Activated T-cell treated with anti-CD3 and anti-CD28 coated beads, Interleukin-2, amount 50 U/mL, for 24 hours (primary cell): ENCODE measurements at regions not wholly inside any gene's neighbourhood (a gene's known extent, or its start where the extent isn't known, plus 50 kb on each side); places are given as distances from the start of the nearest gene placed in this dataset.

Experiments used
- DNase-seq: peaks from one replicate; pipeline ENCODE4 v3.0.0-alpha.2; 2020
- H3K27ac Mint-ChIP-seq: 2 replicates; pipeline ENCODE4 v1.8.0; 2020; ENCODE audit warnings: mild to moderate bottlenecking, mixed read lengths
- H3K27me3 Mint-ChIP-seq: 2 replicates; pipeline ENCODE4 v1.8.0; 2020; ENCODE audit warnings: mixed read lengths
- H3K36me3 Mint-ChIP-seq: 2 replicates; pipeline ENCODE4 v1.8.0; 2020; ENCODE audit warnings: low read depth, mixed read lengths
- H3K4me1 Mint-ChIP-seq: 2 replicates; pipeline ENCODE4 v1.8.0; 2020; ENCODE audit warnings: low read depth, mixed read lengths
- H3K4me3 Mint-ChIP-seq: 2 replicates; pipeline ENCODE4 v1.8.0; 2020; ENCODE audit warnings: mild to moderate bottlenecking, moderate library complexity, mixed read lengths
- H3K9me3 Mint-ChIP-seq: 2 replicates; pipeline ENCODE4 v1.8.0; 2020; ENCODE audit warnings: mixed read lengths

- Mint-ChIP-seq H3K27me3 (peaks cover 7% of the 10 kb centered on the region), H3K4me3 (no peak overlapping the region), H3K9me3 (no peaks in the 10 kb centered on the region)
These were observed 152.3 kb downstream of the TFCP2L1 start for GRCh38 chr2:121132762-121133107.

GRCh38 chr2:121133551-121134319 lies 151.3 kb downstream of the TFCP2L1 start:
- no peak overlapping the region for H3K4me3 Mint-ChIP-seq

More at GRCh38 chr2:121132762-121133107, 152.3 kb downstream of the TFCP2L1 start:
- Mint-ChIP-seq H3K36me3 (no peaks in the 10 kb centered on the region), H3K27ac (no peak overlapping the region), H3K4me1 (no peaks in the 10 kb centered on the region)
- no peak for DNase-seq

GRCh38 chr2:121134728-121135127 lies 150.3 kb downstream of the TFCP2L1 start:
- Mint-ChIP-seq H3K27me3 (peaks cover 15% of the 10 kb centered on the region), H3K4me3 (no peak overlapping the region), H3K4me1 (no peaks in the 10 kb centered on the region), H3K36me3 (no peaks in the 10 kb centered on the region), H3K27ac (no peak overlapping the region), H3K9me3 (no peaks in the 10 kb centered on the region)
- DNase-seq, result no peak

More at GRCh38 chr2:121133551-121134319, 151.3 kb downstream of the TFCP2L1 start:
- peaks cover 11% of the 10 kb centered on the region for H3K27me3 Mint-ChIP-seq
- no peaks in the 10 kb centered on the region for H3K9me3 Mint-ChIP-seq
- no peak overlapping the region for H3K27ac Mint-ChIP-seq
- H3K4me1 Mint-ChIP-seq, result no peaks in the 10 kb centered on the region
- H3K36me3 Mint-ChIP-seq, result no peaks in the 10 kb centered on the region
- no peak for DNase-seq

GRCh38 chr2:121135168-121135853 lies 149.7 kb downstream of the TFCP2L1 start:
- H3K4me1 Mint-ChIP-seq, result no peaks in the 10 kb centered on the region
- no peak for DNase-seq
- no peak overlapping the region for H3K4me3 Mint-ChIP-seq
- no peak overlapping the region for H3K27ac Mint-ChIP-seq
- no peaks in the 10 kb centered on the region for H3K9me3 Mint-ChIP-seq
- H3K27me3 Mint-ChIP-seq, result peaks cover 16% of the 10 kb centered on the region
- no peaks in the 10 kb centered on the region for H3K36me3 Mint-ChIP-seq

GRCh38 chr2:121136323-121136722 lies 148.7 kb downstream of the TFCP2L1 start:
- Mint-ChIP-seq H3K4me1 (no peaks in the 10 kb centered on the region), H3K27ac (no peak overlapping the region), H3K27me3 (peaks cover 18% of the 10 kb centered on the region), H3K4me3 (no peak overlapping the region), H3K36me3 (no peaks in the 10 kb centered on the region), H3K9me3 (no peaks in the 10 kb centered on the region)
- no peak for DNase-seq

- no peak for DNase-seq
- Mint-ChIP-seq H3K27ac (no peak overlapping the region), H3K4me3 (no peak overlapping the region), H3K36me3 (no peaks in the 10 kb centered on the region), H3K9me3 (no peaks in the 10 kb centered on the region), H3K4me1 (no peaks in the 10 kb centered on the region), H3K27me3 (peaks cover 18% of the 10 kb centered on the region)
These were observed 147.4 kb downstream of the TFCP2L1 start for GRCh38 chr2:121137571-121137970.

GRCh38 chr2:121140734-121141133 lies 144.3 kb downstream of the TFCP2L1 start:
- Mint-ChIP-seq H3K4me1 (no peaks in the 10 kb centered on the region), H3K27ac (no peak overlapping the region), H3K9me3 (no peaks in the 10 kb centered on the region), H3K36me3 (no peaks in the 10 kb centered on the region), H3K27me3 (peaks cover 18% of the 10 kb centered on the region), H3K4me3 (no peak overlapping the region)
- DNase-seq, result no peak

GRCh38 chr2:121142452-121142851 lies 142.6 kb downstream of the TFCP2L1 start:
- no peaks in the 10 kb centered on the region for H3K9me3 Mint-ChIP-seq
- H3K4me3 Mint-ChIP-seq, result no peak overlapping the region
- DNase-seq, result no peak
- no peaks in the 10 kb centered on the region for H3K36me3 Mint-ChIP-seq
- H3K27me3 Mint-ChIP-seq, result peaks cover 12% of the 10 kb centered on the region
- H3K4me1 Mint-ChIP-seq, result no peaks in the 10 kb centered on the region
- H3K27ac Mint-ChIP-seq, result no peak overlapping the region

- no peak for DNase-seq
- Mint-ChIP-seq H3K27me3 (peaks cover 7% of the 10 kb centered on the region), H3K4me3 (no peak overlapping the region), H3K9me3 (no peaks in the 10 kb centered on the region), H3K4me1 (no peaks in the 10 kb centered on the region), H3K36me3 (no peaks in the 10 kb centered on the region), H3K27ac (no peak overlapping the region)
These were observed 140.9 kb downstream of the TFCP2L1 start for GRCh38 chr2:121144111-121144510.

GRCh38 chr2:121146630-121147029 lies 138.4 kb downstream of the TFCP2L1 start:
- Mint-ChIP-seq H3K4me1 (no peaks in the 10 kb centered on the region), H3K9me3 (no peaks in the 10 kb centered on the region), H3K36me3 (no peaks in the 10 kb centered on the region), H3K27me3 (no peaks in the 10 kb centered on the region), H3K27ac (no peak overlapping the region), H3K4me3 (no peak overlapping the region)
- no peak for DNase-seq

- no peak for DNase-seq
- no peaks in the 10 kb centered on the region for H3K9me3 Mint-ChIP-seq
- no peaks in the 10 kb centered on the region for H3K36me3 Mint-ChIP-seq
- H3K4me3 Mint-ChIP-seq, result no peak overlapping the region
- H3K27ac Mint-ChIP-seq, result no peak overlapping the region
- H3K4me1 Mint-ChIP-seq, result no peaks in the 10 kb centered on the region
- H3K27me3 Mint-ChIP-seq, result no peaks in the 10 kb centered on the region
These were observed 137.2 kb downstream of the TFCP2L1 start for GRCh38 chr2:121147766-121148165.

GRCh38 chr2:121148481-121148880 lies 136.5 kb downstream of the TFCP2L1 start:
- H3K9me3 Mint-ChIP-seq, result no peaks in the 10 kb centered on the region
- no peaks in the 10 kb centered on the region for H3K36me3 Mint-ChIP-seq
- H3K27ac Mint-ChIP-seq, result no peak overlapping the region
- no peak for DNase-seq
- no peaks in the 10 kb centered on the region for H3K4me1 Mint-ChIP-seq
- no peaks in the 10 kb centered on the region for H3K27me3 Mint-ChIP-seq
- no peak overlapping the region for H3K4me3 Mint-ChIP-seq

GRCh38 chr2:121149384-121149783 lies 135.6 kb downstream of the TFCP2L1 start:
- H3K27me3 Mint-ChIP-seq, result no peaks in the 10 kb centered on the region
- H3K36me3 Mint-ChIP-seq, result no peaks in the 10 kb centered on the region
- H3K4me3 Mint-ChIP-seq, result no peak overlapping the region
- H3K9me3 Mint-ChIP-seq, result no peaks in the 10 kb centered on the region
- no peak overlapping the region for H3K27ac Mint-ChIP-seq
- H3K4me1 Mint-ChIP-seq, result no peaks in the 10 kb centered on the region
- no peak for DNase-seq

GRCh38 chr2:121150126-121150525 lies 134.9 kb downstream of the TFCP2L1 start:
- Mint-ChIP-seq H3K27ac (no peak overlapping the region), H3K36me3 (no peaks in the 10 kb centered on the region), H3K9me3 (no peaks in the 10 kb centered on the region), H3K4me1 (no peaks in the 10 kb centered on the region), H3K27me3 (no peaks in the 10 kb centered on the region), H3K4me3 (no peak overlapping the region)
- DNase-seq, result no peak

- no peaks in the 10 kb centered on the region for H3K9me3 Mint-ChIP-seq
- no peaks in the 10 kb centered on the region for H3K27me3 Mint-ChIP-seq
- DNase-seq, result no peak
- no peak overlapping the region for H3K4me3 Mint-ChIP-seq
- no peak overlapping the region for H3K27ac Mint-ChIP-seq
- H3K4me1 Mint-ChIP-seq, result no peaks in the 10 kb centered on the region
- H3K36me3 Mint-ChIP-seq, result no peaks in the 10 kb centered on the region
These were observed 134.3 kb downstream of the TFCP2L1 start for GRCh38 chr2:121150713-121151112.
